LNCAP (cell line): ENCODE measurements at regions not wholly inside any gene's neighbourhood (a gene's known extent, or its start where the extent isn't known, plus 50 kb on each side); places are given as distances from the start of the nearest gene placed in this dataset.

ENCODE experiments used
- CTCF ChIP-seq: fragments of 450-650 bp; IDR thresholded peaks from 2 replicates; pipeline ENCODE4 v1.5.1; 2017; ENCODE audit warnings: mild to moderate bottlenecking

DNA sequence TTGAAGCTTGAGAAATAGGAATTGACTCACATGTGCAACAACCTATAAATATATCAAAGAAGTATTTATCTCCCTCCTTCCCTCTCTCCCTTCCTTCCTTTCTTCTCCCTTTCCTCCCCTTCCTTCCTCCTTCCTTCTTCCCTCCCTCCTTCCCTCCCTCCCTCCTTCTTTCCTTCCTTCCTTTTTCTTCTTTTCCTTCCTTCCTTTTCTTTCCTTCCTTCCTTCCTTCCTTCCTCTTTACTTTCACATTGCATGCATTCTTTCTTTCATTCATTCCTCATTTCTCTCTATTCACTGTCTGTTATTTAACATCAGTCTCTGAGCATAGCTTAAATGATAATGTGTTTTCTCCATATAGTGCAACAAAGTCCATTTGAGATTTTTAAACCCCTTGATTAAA lies 214.2 kb downstream of the CHRM3 start:
- no peak for TF ChIP-seq CTCF

DNA sequence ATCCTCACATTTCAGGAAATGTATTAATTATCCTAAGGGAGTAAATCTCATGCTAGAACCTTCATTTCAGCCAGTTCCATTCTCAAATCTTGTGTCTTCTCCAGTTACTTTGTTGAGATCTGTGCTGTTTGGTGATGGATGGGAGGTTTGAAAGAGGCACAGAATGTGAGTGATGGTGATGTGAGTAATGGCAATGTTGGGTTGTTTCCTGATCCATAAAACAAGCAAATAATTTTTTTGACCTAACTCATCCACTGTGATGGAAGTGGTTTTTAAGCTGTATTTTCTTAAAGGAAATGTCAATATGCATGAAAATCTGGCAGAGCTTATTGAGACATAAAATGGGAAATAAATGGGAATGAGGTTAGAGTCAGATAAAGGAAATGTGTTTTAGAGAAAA lies 214.7 kb downstream of the CHRM3 start:
- TF ChIP-seq CTCF = no peak

DNA sequence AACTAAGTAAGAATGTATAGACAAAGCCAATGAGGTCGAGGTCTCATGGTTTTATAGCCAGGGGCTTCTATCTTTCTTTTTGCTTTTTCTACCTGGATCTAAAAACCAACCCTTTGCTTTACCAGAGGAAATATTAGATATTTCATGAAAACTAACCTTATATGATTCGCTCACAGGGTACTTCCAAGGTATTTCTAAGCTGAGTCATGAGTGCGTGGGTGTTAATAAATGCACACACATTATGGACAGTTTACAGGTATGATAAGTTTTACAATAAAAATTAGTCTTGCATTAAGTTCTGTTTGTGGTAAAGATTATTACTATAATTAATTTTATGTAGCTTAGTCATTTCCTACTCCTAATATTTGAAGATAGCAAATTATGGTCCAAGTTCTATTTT lies 217.2 kb downstream of the CHRM3 start:
- TF ChIP-seq CTCF = no peak

DNA sequence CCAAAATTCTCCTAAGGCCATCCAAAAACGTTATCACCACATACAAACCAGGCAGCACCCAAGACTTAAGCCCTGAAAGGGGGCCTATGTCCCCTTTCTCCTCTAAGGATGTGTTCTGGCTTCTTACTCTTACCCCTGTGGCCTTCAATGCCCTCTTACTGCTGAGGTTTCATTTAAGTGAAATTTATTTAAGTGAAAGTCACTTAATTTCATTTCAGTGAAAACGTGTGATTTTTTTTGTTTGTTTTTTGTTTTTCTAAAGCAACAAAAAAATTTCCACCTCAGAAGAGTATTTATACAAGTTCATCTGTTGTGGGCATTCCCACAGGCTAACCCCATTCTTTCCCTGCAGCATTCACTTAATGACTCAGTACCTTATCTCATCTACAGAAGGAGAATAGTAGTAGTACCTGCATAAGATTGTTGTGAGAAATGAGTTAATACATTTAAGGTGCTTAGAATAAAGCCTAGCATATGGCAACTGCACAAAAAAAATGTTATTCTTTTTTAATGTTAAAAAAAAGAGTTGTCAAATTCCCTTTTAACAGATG lies 220.6 kb downstream of the CHRM3 start:
- TF ChIP-seq CTCF = no peak

DNA sequence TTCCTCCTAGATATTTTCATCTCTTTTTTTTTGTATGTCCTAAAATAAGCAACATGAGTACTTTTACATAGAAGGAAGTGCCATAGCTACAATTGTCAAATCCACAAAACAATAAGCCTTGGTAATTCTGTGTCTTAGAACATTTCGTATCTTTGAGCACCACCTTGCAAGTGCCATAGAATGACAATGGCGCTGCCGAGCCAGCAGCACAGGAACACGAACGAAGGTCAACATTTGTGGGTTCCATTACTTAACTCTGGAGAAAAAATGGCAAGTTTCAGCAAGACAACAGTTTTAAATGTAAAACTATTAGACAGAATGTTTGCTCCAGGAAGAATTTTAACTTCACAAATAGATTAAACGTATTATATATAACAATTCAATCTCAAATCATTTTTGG lies 222.1 kb downstream of the CHRM3 start:
- TF ChIP-seq CTCF = no peak

- no peak for TF ChIP-seq CTCF
Measured at GRCh38 chr1:239612379-239612778, 226.0 kb downstream of the CHRM3 start.

DNA sequence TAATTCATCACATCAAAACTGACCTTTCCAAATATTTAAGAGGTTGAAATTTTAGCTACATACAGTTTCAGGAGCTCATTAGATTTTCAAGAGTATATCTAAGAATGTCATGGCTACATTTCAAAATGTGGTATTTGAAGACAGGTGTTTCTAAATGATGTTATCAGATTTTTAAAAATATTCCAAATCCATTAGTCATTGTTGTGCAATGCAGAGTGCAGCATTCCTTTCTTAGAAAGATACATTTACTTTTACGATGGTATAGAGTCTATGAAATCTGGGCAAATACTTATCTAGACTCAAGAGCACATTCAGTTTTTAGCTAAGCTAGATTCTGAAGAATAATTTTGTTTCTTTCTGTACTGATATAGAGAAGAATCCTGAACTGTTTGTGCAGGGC lies 230.3 kb downstream of the CHRM3 start:
- TF ChIP-seq CTCF = no peak

GRCh38 chr1:239617259-239617658 lies 230.9 kb downstream of the CHRM3 start:
- TF ChIP-seq CTCF = no peak
